ENCODE measurements at regions not wholly inside any gene's neighbourhood (a gene's known extent, or its start where the extent isn't known, plus 50 kb on each side); places are given as distances from the start of the nearest gene placed in this dataset.

DNA sequence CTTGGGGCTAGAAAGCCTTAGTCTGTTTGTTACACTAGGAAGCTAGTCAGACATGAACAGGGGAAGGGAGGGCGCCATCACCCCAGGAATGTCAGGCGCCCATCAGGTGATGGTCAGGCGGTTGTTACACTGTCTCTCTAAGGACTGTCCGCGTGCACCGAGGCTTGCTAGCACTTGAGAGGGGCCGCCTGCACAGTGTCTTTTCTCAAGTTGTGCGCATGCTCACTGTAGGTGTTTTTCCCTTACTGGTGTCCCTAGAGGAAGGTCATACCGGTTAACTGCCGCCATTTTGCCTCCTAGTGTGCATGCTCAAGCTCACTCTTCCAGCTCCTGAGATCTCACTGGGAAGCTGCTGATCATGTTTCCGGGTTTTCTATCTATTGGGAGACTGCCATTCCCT lies 855.0 kb upstream of the TMEM132C start:
- no peaks in the 10 kb centered on the region for H3K36me3 Mint-ChIP-seq
- CTCF ChIA-PET: no interaction called here
- DNase-seq (no peak), ATAC-seq (no peak)
- no peak overlapping the region for H3K27ac Mint-ChIP-seq
- no peak overlapping the region for H3K4me3 Mint-ChIP-seq
- no peaks in the 10 kb centered on the region for H3K4me1 Mint-ChIP-seq
- peaks cover 3% of the 10 kb centered on the region for H3K9me3 Mint-ChIP-seq (ENCODE audit: low read depth)
- H3K27me3 Mint-ChIP-seq: no peaks in the 10 kb centered on the region

- Mint-ChIP-seq H3K27ac (no peak overlapping the region), H3K4me3 (no peak overlapping the region), H3K9me3 (ENCODE audit: low read depth) (peaks cover 7% of the 10 kb centered on the region), H3K36me3 (no peaks in the 10 kb centered on the region), H3K27me3 (no peaks in the 10 kb centered on the region), H3K4me1 (no peaks in the 10 kb centered on the region)
- CTCF ChIA-PET: no interaction called here
- ATAC-seq (no peak), DNase-seq (no peak)
Observed at GRCh38 chr12:127412866-127413265, 854.1 kb upstream of the TMEM132C start.

GRCh38 chr12:127414186-127414585 lies 852.8 kb upstream of the TMEM132C start:
- peaks cover 9% of the 10 kb centered on the region for H3K9me3 Mint-ChIP-seq (ENCODE audit: low read depth)
- H3K4me3 Mint-ChIP-seq: no peak overlapping the region
- ATAC-seq (no peak), DNase-seq (no peak)
- H3K27me3 Mint-ChIP-seq: no peaks in the 10 kb centered on the region
- CTCF ChIA-PET: no interaction called here
- H3K36me3 Mint-ChIP-seq: no peaks in the 10 kb centered on the region
- no peak overlapping the region for H3K27ac Mint-ChIP-seq
- H3K4me1 Mint-ChIP-seq: no peaks in the 10 kb centered on the region

- Mint-ChIP-seq H3K4me1 (no peaks in the 10 kb centered on the region), H3K9me3 (ENCODE audit: low read depth) (peaks cover 9% of the 10 kb centered on the region), H3K4me3 (no peak overlapping the region), H3K27me3 (no peaks in the 10 kb centered on the region), H3K27ac (no peak overlapping the region), H3K36me3 (no peaks in the 10 kb centered on the region)
- ATAC-seq (no peak), DNase-seq (no peak)
- CTCF ChIA-PET: no interaction called here
Observed at GRCh38 chr12:127414636-127415035, 852.3 kb upstream of the TMEM132C start.

DNA sequence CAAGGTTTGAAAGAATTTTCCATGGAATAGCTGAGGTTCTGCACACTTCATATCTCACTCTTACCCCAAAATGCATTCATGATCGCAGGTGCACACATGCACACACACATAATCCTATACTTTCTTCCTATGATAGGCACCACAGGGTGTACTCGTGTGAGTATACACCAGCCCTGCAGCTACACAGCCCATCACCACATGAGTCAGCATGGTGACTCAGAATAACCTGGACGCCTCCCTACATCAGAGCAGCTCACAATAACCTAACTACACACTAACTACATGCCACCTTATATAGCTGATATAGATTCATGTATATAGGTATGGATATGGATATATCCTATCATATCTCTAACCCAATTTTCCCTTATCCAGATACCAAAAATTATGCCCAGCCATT lies 850.2 kb upstream of the TMEM132C start:
- H3K36me3 Mint-ChIP-seq: no peaks in the 10 kb centered on the region
- H3K4me1 Mint-ChIP-seq: no peaks in the 10 kb centered on the region
- no peaks in the 10 kb centered on the region for H3K27me3 Mint-ChIP-seq
- H3K27ac Mint-ChIP-seq: no peak overlapping the region
- peaks cover 14% of the 10 kb centered on the region for H3K9me3 Mint-ChIP-seq (ENCODE audit: low read depth)
- ATAC-seq: no peak
- DNase-seq: no peak
- CTCF ChIA-PET: no interaction called here
- H3K4me3 Mint-ChIP-seq: no peak overlapping the region

GRCh38 chr12:127419111-127419510 lies 847.9 kb upstream of the TMEM132C start:
- CTCF ChIA-PET: interaction anchor here (1.2 kb wide), 1 partner anchor 258 kb away, joined by 3 read pairs; no protein-coding TSS in a partner anchor
- no peaks in the 10 kb centered on the region for H3K4me1 Mint-ChIP-seq
- no peaks in the 10 kb centered on the region for H3K36me3 Mint-ChIP-seq
- DNase-seq: no peak
- no peak overlapping the region for H3K27ac Mint-ChIP-seq
- no peaks in the 10 kb centered on the region for H3K27me3 Mint-ChIP-seq
- no peak overlapping the region for H3K4me3 Mint-ChIP-seq
- peaks cover 14% of the 10 kb centered on the region for H3K9me3 Mint-ChIP-seq (ENCODE audit: low read depth)
- no peak for ATAC-seq

DNA sequence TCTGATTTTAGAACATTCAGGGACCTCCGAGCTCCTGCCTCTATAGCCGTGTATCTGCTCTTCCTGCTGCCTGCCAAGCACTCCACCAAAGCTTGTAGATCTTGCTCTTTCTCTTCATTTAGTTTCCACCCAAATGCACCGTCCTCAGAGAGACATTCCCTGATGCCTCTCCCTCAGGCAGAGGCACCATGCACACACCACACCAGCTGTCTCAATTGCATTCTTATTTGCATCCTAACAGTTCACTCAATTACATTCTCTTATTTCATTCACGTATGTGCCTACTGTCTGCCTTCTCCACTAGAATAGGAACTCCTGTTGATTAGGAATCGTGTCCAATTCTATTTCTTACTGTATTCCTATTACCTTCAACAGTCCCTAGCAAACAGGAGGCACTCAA lies 845.4 kb upstream of the TMEM132C start:
- no peaks in the 10 kb centered on the region for H3K27me3 Mint-ChIP-seq
- CTCF ChIA-PET: no interaction called here
- no peak for DNase-seq
- no peak overlapping the region for H3K27ac Mint-ChIP-seq
- no peaks in the 10 kb centered on the region for H3K36me3 Mint-ChIP-seq
- H3K4me3 Mint-ChIP-seq: no peak overlapping the region
- H3K9me3 Mint-ChIP-seq (ENCODE audit: low read depth): peaks cover 14% of the 10 kb centered on the region
- ATAC-seq: no peak
- no peaks in the 10 kb centered on the region for H3K4me1 Mint-ChIP-seq

- no peak overlapping the region for H3K4me3 Mint-ChIP-seq
- H3K9me3 Mint-ChIP-seq (ENCODE audit: low read depth): peaks cover 7% of the 10 kb centered on the region
- no peaks in the 10 kb centered on the region for H3K27me3 Mint-ChIP-seq
Observed at GRCh38 chr12:127422935-127423566, 843.9 kb upstream of the TMEM132C start.

DNA sequence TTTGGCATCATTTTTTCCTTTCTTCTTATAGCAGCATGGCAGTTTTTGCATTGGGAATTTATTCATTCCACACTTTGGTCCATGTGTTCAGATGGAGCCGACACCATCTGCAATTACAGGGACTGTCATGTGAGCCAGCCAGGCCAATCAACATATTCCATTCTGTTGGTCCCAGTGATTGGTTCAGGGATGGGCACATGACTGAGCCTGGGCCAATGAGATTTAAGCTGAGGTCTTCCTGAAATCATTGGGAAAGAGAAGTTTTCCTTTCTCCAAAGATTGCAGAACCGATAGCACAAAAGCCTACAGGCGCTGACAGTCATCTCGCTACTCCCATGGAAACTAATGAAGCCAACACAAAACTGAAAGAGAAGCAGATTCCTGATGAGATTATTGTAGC lies 841.5 kb upstream of the TMEM132C start:
- ATAC-seq (no peak), DNase-seq (no peak)
- H3K4me1 Mint-ChIP-seq: no peaks in the 10 kb centered on the region
- H3K4me3 Mint-ChIP-seq: no peak overlapping the region
- H3K27ac Mint-ChIP-seq: no peak overlapping the region
- peaks cover 4% of the 10 kb centered on the region for H3K9me3 Mint-ChIP-seq (ENCODE audit: low read depth)
- CTCF ChIA-PET: no interaction called here
- no peaks in the 10 kb centered on the region for H3K27me3 Mint-ChIP-seq
- no peaks in the 10 kb centered on the region for H3K36me3 Mint-ChIP-seq

More at GRCh38 chr12:127422935-127423566, 843.9 kb upstream of the TMEM132C start:
- DNase-seq (no peak), ATAC-seq (no peak)
- H3K4me1 Mint-ChIP-seq: no peaks in the 10 kb centered on the region
- H3K27ac Mint-ChIP-seq: no peak overlapping the region
- CTCF ChIA-PET: no interaction called here
- no peaks in the 10 kb centered on the region for H3K36me3 Mint-ChIP-seq

GRCh38 chr12:127428420-127428819 lies 838.5 kb upstream of the TMEM132C start:
- no peak for ATAC-seq
- Mint-ChIP-seq H3K4me1 (no peaks in the 10 kb centered on the region), H3K9me3 (ENCODE audit: low read depth) (no peaks in the 10 kb centered on the region), H3K36me3 (no peaks in the 10 kb centered on the region), H3K27me3 (no peaks in the 10 kb centered on the region), H3K4me3 (no peak overlapping the region), H3K27ac (no peak overlapping the region)
- no peak for DNase-seq
- CTCF ChIA-PET: no interaction called here

GRCh38 chr12:127429551-127430285 lies 837.3 kb upstream of the TMEM132C start:
- CTCF ChIA-PET: no interaction called here

GRCh38 chr12:127430401-127430800 lies 836.6 kb upstream of the TMEM132C start:
- Mint-ChIP-seq H3K27me3 (no peaks in the 10 kb centered on the region), H3K27ac (no peak overlapping the region), H3K36me3 (no peaks in the 10 kb centered on the region), H3K4me3 (no peak overlapping the region), H3K9me3 (ENCODE audit: low read depth) (no peaks in the 10 kb centered on the region), H3K4me1 (no peaks in the 10 kb centered on the region)
- no peak for DNase-seq
- ATAC-seq: no peak
- CTCF ChIA-PET: no interaction called here

More at GRCh38 chr12:127429551-127430285, 837.3 kb upstream of the TMEM132C start:
- Mint-ChIP-seq H3K4me3 (no peak overlapping the region), H3K9me3 (ENCODE audit: low read depth) (no peaks in the 10 kb centered on the region), H3K36me3 (no peaks in the 10 kb centered on the region), H3K4me1 (no peaks in the 10 kb centered on the region), H3K27me3 (no peaks in the 10 kb centered on the region), H3K27ac (no peak overlapping the region)
- ATAC-seq (no peak), DNase-seq (no peak)

DNA sequence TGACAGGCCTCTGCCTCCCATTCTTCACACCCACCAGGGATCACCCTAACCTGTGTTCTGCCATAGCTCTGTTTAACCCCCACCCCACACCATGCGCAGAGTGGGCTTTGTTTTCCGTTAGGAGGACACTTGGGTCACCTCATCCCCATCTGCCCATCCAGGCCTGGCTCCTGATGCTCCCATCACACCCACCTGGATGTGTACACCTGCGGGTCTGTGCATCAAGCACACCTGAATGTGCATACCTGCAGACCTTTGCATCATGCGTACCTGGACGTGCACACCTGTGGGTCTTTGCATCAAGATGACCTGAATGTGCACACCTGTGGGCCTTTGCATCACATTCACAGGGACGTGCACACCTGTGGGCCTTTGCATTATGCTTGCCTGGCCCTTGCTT lies 835.8 kb upstream of the TMEM132C start:
- H3K9me3 Mint-ChIP-seq (ENCODE audit: low read depth): no peaks in the 10 kb centered on the region
- CTCF ChIA-PET: no interaction called here

GRCh38 chr12:127431594-127431993 lies 835.4 kb upstream of the TMEM132C start:
- H3K9me3 Mint-ChIP-seq (ENCODE audit: low read depth): no peaks in the 10 kb centered on the region
- no peak overlapping the region for H3K27ac Mint-ChIP-seq
- no peak for ATAC-seq
- DNase-seq: no peak
- H3K27me3 Mint-ChIP-seq: no peaks in the 10 kb centered on the region
- no peaks in the 10 kb centered on the region for H3K4me1 Mint-ChIP-seq
- CTCF ChIA-PET: interaction anchor here (0.8 kb wide), 1 partner anchor 83 kb away, joined by 3 read pairs; no protein-coding TSS in a partner anchor
- H3K4me3 Mint-ChIP-seq: no peak overlapping the region
- no peaks in the 10 kb centered on the region for H3K36me3 Mint-ChIP-seq

More for the DNA sequence above, 835.8 kb upstream of the TMEM132C start:
- ATAC-seq (no peak), DNase-seq (no peak)
- Mint-ChIP-seq H3K4me1 (no peaks in the 10 kb centered on the region), H3K27ac (no peak overlapping the region), H3K27me3 (no peaks in the 10 kb centered on the region), H3K36me3 (no peaks in the 10 kb centered on the region), H3K4me3 (no peak overlapping the region)

All from activated CD8-positive, alpha-beta memory T cell treated with anti-CD3 and anti-CD28 coated beads, Interleukin-2, amount 10 ng/mL, durations not matched to agents 7 days and 5 days (primary cell).